VCaP (cell line): ENCODE measurements at regions not wholly inside any gene's neighbourhood (a gene's known extent, or its start where the extent isn't known, plus 50 kb on each side); places are given as distances from the start of the nearest gene placed in this dataset.

Experiments
- H3K27ac ChIP-seq: fragments of 450-650 bp; 2 replicates; pipeline ENCODE4 v1.5.1; 2017
- TF ChIP-seq, protein P1 (sequence below): fragments of 450-650 bp; conservative IDR thresholded peaks from 2 replicates; pipeline ENCODE4 v1.5.1; 2017; ENCODE audit warnings: mild to moderate bottlenecking, moderate library complexity

DNA sequence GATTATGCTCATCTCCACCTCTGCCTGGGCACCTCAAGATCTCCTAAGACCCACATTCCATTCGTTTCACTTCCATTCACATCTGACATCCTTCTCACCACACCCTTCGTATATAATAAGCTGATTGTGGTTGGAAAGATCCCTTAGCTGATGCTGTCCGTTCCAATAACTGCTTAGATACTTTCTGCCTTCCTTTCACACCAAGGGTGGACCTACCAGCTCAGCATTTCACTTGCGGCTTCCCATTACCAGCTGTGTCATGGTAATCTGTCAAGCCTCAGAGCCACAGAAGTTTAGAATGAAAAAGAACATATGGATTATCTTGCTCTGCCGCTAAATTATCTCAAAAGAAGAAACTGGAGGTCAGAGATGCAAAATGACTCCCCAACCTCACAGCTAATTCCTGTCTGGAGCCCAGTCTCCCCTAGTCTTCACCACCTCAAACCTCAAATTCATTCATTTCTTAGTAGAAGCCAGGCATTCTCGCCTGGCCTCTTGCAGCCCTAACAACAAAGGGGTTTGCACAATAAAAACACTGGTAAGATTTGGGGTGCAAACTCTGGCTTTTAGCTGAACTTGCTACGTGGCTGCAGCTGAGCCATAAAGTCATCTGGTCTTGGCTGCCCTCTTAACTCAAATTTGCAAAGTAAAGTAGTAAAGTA, 182.8 kb upstream of the HS3ST3A1 start:
- no peak overlapping the region for H3K27ac ChIP-seq
- TF ChIP-seq, protein P1, sequence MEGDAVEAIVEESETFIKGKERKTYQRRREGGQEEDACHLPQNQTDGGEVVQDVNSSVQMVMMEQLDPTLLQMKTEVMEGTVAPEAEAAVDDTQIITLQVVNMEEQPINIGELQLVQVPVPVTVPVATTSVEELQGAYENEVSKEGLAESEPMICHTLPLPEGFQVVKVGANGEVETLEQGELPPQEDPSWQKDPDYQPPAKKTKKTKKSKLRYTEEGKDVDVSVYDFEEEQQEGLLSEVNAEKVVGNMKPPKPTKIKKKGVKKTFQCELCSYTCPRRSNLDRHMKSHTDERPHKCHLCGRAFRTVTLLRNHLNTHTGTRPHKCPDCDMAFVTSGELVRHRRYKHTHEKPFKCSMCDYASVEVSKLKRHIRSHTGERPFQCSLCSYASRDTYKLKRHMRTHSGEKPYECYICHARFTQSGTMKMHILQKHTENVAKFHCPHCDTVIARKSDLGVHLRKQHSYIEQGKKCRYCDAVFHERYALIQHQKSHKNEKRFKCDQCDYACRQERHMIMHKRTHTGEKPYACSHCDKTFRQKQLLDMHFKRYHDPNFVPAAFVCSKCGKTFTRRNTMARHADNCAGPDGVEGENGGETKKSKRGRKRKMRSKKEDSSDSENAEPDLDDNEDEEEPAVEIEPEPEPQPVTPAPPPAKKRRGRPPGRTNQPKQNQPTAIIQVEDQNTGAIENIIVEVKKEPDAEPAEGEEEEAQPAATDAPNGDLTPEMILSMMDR = no peak

DNA sequence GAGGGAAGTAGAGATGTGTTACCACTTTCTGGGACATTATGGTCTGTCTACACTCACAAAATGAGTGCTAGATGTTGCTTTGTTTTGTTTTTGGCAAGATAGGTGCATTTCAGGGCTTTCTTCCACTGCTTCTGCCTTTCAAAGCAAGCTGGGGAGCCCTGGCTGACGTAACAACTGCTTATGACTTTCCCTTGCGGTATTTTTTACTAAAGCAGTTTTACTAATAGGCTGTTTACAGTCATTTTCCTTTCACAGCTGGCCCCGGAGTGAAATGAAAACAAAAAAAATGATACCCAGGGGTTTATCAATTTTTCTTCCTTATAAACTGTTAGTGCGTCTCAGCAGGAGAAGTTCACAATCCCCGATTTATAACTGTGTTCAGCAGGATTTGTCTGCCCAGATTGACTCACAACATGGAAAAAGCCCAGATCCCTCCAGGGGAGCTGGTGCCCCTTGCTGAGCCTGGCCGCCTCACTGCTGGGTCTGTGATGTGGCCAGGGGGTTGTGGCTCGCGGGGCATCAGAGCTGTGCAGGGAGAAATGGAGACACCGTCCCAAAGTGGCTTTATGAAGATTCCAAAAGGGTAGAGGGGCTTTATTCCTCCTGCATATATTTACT, 184.4 kb upstream of the HS3ST3A1 start:
- H3K27ac ChIP-seq = no peak overlapping the region
- TF ChIP-seq, protein P1 = no peak

DNA sequence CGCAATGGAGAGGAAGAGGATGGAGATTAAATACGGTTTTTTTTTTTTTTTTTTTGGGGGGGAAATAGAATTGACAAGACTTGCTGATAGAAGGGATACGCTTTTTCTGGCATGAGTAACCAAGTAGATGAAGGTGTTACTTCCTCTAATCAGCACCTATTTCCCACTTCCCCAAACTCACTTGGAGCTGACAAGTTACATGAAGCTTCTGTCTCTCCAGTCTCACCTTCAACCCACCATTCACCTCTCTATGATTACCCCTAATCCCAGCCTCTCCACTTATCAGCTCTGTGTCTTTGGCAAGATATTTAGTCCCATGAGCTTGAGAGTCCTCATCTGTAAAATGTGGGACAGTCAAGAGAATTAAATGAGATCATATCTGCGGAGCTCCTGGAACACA, 185.9 kb upstream of the HS3ST3A1 start:
- TF ChIP-seq, protein P1 = no peak

DNA sequence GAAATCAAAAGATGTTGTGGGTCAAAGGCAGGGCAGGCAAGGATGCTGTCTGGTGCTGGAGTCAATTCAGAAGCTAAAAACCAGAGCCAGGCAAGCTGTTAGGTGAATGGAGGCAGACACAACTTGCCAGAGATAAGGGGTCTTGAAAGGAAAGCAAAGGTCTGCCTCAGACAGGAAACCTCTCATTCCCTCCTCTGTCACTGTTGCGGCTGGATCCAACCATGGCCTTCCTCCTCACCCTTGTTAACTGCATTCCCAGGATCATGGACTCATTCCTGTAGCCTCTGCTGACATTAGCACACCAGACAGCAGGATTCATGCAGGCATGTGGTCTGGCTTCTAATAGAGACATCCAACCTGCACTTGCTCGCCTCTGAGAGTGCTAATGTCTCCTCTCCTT, 186.7 kb upstream of the HS3ST3A1 start:
- H3K27ac ChIP-seq = no peak overlapping the region
- TF ChIP-seq, protein P1 = no peak

More for the DNA sequence above, 185.9 kb upstream of the HS3ST3A1 start:
- no peak overlapping the region for H3K27ac ChIP-seq

DNA sequence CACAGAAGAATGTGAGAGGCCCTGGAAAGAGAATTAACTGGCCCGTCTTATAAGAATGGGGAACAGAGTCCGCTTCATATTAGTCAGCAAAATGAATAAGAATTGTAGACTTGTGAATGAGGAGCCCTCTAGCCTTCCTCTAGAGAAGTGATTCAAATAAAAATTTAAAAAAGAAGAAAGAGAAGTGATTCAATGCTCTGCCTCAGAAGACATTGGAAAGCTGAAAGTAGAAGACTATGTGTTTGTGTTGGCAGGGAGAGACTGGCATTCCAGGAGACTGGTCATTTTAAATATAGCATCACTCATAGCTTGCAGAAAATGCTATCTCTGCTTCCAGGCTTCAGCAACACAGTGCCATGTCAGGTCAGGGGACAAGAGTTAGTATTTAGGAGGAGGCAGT, 190.6 kb upstream of the HS3ST3A1 start:
- TF ChIP-seq, protein P1 = no peak
- H3K27ac ChIP-seq = no peak overlapping the region

DNA sequence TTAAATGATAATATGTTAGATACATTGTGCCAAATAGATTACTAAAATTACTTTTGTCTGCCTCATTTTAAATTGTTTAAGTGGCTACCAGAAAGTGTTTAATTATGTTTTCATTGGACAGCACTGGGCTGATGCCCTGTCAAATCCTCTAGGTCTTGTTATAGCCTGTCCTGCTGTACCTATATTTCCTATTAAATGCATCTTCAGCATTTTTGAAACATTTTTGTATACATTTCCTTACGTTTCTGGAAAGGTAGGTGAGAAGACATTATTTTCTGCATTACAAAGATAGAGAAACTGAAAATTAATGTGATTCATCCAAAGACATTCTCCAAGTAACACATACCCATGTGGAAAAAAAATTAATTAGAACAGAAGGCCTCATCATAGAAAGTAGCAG, 192.2 kb upstream of the HS3ST3A1 start:
- H3K27ac ChIP-seq = no peak overlapping the region
- TF ChIP-seq, protein P1 = no peak

DNA sequence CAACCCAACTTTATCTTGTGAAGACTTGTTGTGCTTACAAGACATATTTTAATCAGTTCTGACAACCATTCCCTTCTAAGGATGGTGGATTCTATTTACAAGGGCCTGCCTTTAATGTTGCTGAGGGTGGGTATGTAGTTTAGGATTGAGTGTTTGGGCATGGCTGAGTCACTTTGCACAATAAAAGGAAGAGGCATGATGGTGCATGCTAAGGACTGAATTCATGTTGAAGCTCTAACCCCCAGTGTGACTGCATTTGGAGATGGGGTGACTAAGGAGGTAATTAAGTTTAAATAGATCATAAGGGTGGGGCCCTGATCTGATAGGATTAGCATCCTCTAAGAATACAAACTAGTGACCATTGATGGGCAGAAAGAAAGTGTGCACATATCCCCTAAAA, 196.1 kb upstream of the HS3ST3A1 start:
- H3K27ac ChIP-seq = no peak overlapping the region
- TF ChIP-seq, protein P1 = no peak
